OCI-LY1 (cell line): ENCODE measurements at regions not wholly inside any gene's neighbourhood (a gene's known extent, or its start where the extent isn't known, plus 50 kb on each side); places are given as distances from the start of the nearest gene placed in this dataset.

Experiments used
- CTCF ChIP-seq: fragments of 200-600 bp; sonication (generic), shearing (Covaris generic); IDR thresholded peaks from 2 replicates; pipeline ENCODE4 v1.5.1; 2017; ENCODE audit warnings: mild to moderate bottlenecking, antibody characterized with exemption, low read length, moderate library complexity, mixed read lengths
- EZH2 ChIP-seq: fragments of 200-600 bp; sonication (generic), shearing (Covaris generic); IDR thresholded peaks from 2 replicates; pipeline ENCODE4 v1.8.0; 2017; ENCODE audit warnings: borderline replicate concordance, mixed run types, mild to moderate bottlenecking, antibody characterized with exemption, low read length, moderate library complexity, mixed read lengths

- TF ChIP-seq CTCF (no peak), EZH2 (no peak)
Observed at GRCh38 chr21:34000375-34000774, 73.0 kb upstream of the MRPS6 start.
